A549 (cell line): ENCODE measurements at regions not wholly inside any gene's neighbourhood (a gene's known extent, or its start where the extent isn't known, plus 50 kb on each side); places are given as distances from the start of the nearest gene placed in this dataset.

Source experiments
- CEBPB ChIP-seq, 2 experiments: fragments of >200 bp in 1 of 2; sonication (Bioruptor Twin) in 1 of 2; formaldehyde crosslinking in 1 of 2; IDR thresholded peaks; 2 replicates each; pipeline ENCODE4 v1.6.1; 2012 to 2016
- EP300 ChIP-seq, 2 experiments: fragments of >200 bp; sonication (Bioruptor Twin); formaldehyde crosslinking; IDR thresholded peaks; 2 replicates in 1 of 2; 3 replicates in 1 of 2; pipeline ENCODE4 v1.6.1; 2016 to 2017
- MYC ChIP-seq: IDR thresholded peaks from 2 replicates; pipeline ENCODE4 v1.6.1; 2012; ENCODE audit warnings: mild to moderate bottlenecking, inconsistent platforms, low read length, improper control_type of control experiment, borderline replicate concordance
- PHF8 ChIP-seq: fragments of 200-600 bp; sonication (generic); IDR thresholded peaks from 2 replicates; pipeline ENCODE4 v1.6.1; 2016; ENCODE audit warnings: low read depth, mild to moderate bottlenecking, antibody characterized with exemption, moderate library complexity, borderline replicate concordance
- POLR2A ChIP-seq: IDR thresholded peaks from 2 replicates; pipeline ENCODE4 v1.6.1; 2012; ENCODE audit warnings: mild to moderate bottlenecking, low read length
- POLR2AphosphoS2 ChIP-seq: conservative IDR thresholded peaks from 2 replicates; pipeline ENCODE4 v1.6.1; 2012; ENCODE audit warnings: low read length, improper control_type of control experiment, inconsistent platforms
- RAD21 ChIP-seq, 2 experiments: fragments of >200 bp in 1 of 2; sonication (Bioruptor Twin) in 1 of 2; formaldehyde crosslinking in 1 of 2; IDR thresholded peaks in 1 of 2; conservative IDR thresholded peaks in 1 of 2; 2 replicates in 1 of 2; 3 replicates in 1 of 2; pipeline ENCODE4 v1.6.1; 2012 to 2018; ENCODE audit warnings: inconsistent platforms in 1 of 2
- ZSCAN20 ChIP-seq: fragments of 250-450 bp; sonication (Bioruptor Pico); IDR thresholded peaks from 2 replicates; pipeline ENCODE4 v1.8.0; 2022; ENCODE audit warnings: mild to moderate bottlenecking, moderate library complexity
- TF ChIP-seq, protein P1 (sequence below): fragments of >200 bp; sonication (Bioruptor Twin); formaldehyde crosslinking; IDR thresholded peaks from 3 replicates; pipeline ENCODE4 v1.5.1; 2016
- TF ChIP-seq, protein P2 (sequence below): IDR thresholded peaks from 2 replicates; pipeline ENCODE4 v1.6.1; 2012

DNA sequence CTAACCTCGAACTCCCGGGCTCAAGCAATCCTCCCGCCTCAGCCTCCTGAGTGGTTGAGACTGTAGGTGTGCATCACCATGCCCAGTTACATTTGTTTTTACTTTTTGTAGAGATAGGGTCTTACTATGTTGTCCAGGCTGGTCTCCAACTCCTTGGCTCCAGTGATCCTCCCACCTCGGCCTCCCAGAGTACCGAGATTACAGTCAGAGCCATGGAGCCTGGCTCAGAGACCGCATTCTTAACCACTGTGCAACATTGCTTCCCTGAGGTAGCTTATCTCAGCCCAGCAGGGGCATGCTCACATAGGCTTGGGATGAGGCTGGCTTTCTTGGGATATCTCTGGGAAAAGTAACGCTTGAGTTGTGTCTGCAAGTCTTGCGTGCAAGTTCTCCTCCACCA is 99.7 kb downstream of the SPRY4 start:
- TF ChIP-seq, protein P1, sequence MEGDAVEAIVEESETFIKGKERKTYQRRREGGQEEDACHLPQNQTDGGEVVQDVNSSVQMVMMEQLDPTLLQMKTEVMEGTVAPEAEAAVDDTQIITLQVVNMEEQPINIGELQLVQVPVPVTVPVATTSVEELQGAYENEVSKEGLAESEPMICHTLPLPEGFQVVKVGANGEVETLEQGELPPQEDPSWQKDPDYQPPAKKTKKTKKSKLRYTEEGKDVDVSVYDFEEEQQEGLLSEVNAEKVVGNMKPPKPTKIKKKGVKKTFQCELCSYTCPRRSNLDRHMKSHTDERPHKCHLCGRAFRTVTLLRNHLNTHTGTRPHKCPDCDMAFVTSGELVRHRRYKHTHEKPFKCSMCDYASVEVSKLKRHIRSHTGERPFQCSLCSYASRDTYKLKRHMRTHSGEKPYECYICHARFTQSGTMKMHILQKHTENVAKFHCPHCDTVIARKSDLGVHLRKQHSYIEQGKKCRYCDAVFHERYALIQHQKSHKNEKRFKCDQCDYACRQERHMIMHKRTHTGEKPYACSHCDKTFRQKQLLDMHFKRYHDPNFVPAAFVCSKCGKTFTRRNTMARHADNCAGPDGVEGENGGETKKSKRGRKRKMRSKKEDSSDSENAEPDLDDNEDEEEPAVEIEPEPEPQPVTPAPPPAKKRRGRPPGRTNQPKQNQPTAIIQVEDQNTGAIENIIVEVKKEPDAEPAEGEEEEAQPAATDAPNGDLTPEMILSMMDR, result no peak
- no peak for TF ChIP-seq POLR2A
- TF ChIP-seq RAD21 (conservative IDR thresholded peaks at IDR 0.05 in 1 of 2, IDR thresholded peaks at IDR 0.05 in 1 of 2), result no peak
- TF ChIP-seq EP300 (IDR thresholded peaks at IDR 0.05), result no peak
- no peak for TF ChIP-seq CEBPB (IDR thresholded peaks at IDR 0.05)
- TF ChIP-seq ZSCAN20 (CRISPR knock-in tag), result no peak
- TF ChIP-seq, protein P2, sequence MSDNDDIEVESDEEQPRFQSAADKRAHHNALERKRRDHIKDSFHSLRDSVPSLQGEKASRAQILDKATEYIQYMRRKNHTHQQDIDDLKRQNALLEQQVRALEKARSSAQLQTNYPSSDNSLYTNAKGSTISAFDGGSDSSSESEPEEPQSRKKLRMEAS, result no peak
- TF ChIP-seq POLR2AphosphoS2, result no peak
- TF ChIP-seq MYC, result no peak
- no peak for TF ChIP-seq PHF8
